ENCODE measurements at regions not wholly inside any gene's neighbourhood (a gene's known extent, or its start where the extent isn't known, plus 50 kb on each side); places are given as distances from the start of the nearest gene placed in this dataset.

- no peak for TF ChIP-seq POLR2A (IDR thresholded peaks at IDR 0.05)
- TF ChIP-seq POLR2AphosphoS5 (IDR thresholded peaks at IDR 0.05; ENCODE audit: insufficient read depth in 1 of 2, low read depth in 1 of 2): no peak
Observed at GRCh38 chr4:152255437-152255836, 280.5 kb downstream of the FBXW7 start.

Measured in vagina (tissue), 2 donors.